ENCODE measurements at regions not wholly inside any gene's neighbourhood (a gene's known extent, or its start where the extent isn't known, plus 50 kb on each side); places are given as distances from the start of the nearest gene placed in this dataset.

DNA sequence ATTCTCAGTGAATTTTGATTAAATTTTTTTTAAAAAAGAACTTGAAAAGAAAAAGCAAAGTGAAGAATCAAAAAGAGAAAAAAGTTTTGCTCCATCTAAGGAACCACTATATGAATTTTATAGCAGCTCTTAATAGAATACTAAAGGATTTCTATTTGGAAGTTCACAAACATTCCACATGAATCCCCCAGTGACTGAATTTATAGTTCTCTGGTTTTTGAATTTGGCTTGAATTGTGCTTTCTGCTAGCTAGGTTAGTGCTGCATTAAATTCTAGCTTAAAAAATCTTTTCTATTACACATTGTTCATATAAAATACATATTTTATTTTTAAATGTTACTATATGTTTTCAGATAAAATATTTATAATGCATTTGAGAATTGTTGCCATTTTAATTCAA is 675.4 kb downstream of the RERGL start:
- TF ChIP-seq, protein P1, sequence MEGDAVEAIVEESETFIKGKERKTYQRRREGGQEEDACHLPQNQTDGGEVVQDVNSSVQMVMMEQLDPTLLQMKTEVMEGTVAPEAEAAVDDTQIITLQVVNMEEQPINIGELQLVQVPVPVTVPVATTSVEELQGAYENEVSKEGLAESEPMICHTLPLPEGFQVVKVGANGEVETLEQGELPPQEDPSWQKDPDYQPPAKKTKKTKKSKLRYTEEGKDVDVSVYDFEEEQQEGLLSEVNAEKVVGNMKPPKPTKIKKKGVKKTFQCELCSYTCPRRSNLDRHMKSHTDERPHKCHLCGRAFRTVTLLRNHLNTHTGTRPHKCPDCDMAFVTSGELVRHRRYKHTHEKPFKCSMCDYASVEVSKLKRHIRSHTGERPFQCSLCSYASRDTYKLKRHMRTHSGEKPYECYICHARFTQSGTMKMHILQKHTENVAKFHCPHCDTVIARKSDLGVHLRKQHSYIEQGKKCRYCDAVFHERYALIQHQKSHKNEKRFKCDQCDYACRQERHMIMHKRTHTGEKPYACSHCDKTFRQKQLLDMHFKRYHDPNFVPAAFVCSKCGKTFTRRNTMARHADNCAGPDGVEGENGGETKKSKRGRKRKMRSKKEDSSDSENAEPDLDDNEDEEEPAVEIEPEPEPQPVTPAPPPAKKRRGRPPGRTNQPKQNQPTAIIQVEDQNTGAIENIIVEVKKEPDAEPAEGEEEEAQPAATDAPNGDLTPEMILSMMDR (IDR thresholded peaks at IDR 0.05): no peak
- no peak for TF ChIP-seq EZH2 (IDR thresholded peaks at IDR 0.05; ENCODE audit: borderline replicate concordance, insufficient read depth, low read depth, low read length, poor library complexity, severe bottlenecking)
- H3K27me3 ChIP-seq (replicated peaks in 1 of 4; ENCODE audit: control extremely low read depth in 1 of 4, control insufficient read depth in 3 of 4, insufficient read depth in 4 of 4, low read length in 3 of 4): no peaks in the 10 kb centered on the region
- no peaks in the 10 kb centered on the region for H3K27me3 Mint-ChIP-seq
- ChIA-PET POLR2A (no interaction called here), CTCF (no interaction called here)
- no peaks in the 10 kb centered on the region for H3K79me2 ChIP-seq (ENCODE audit: control insufficient read depth, insufficient read depth, low read length)
- no peak overlapping the region for H3K9ac ChIP-seq (ENCODE audit: low read length)
- intact Hi-C loops (cut with micrococcal nuclease): no loop called here
- no peak overlapping the region for H3K4me3 ChIP-seq (ENCODE audit: control extremely low read depth in 1 of 5, extremely low read depth in 1 of 5, insufficient read depth in 1 of 5, low read depth in 2 of 5, low read length in 4 of 5)
- H3K4me3 Mint-ChIP-seq: no peak overlapping the region
- H3K36me3 ChIP-seq (replicated peaks in 1 of 2; ENCODE audit: control extremely low read depth in 1 of 2, control insufficient read depth in 1 of 2, extremely low read depth in 1 of 2, insufficient read depth in 2 of 2, low read length in 1 of 2): no peaks in the 10 kb centered on the region
- peaks cover 7% of the 10 kb centered on the region for H3K9me3 Mint-ChIP-seq (ENCODE audit: insufficient read depth)
- no peaks in the 10 kb centered on the region for H3K4me1 ChIP-seq (ENCODE audit: control insufficient read depth in 2 of 2, insufficient read depth in 2 of 2, low read length in 2 of 2)
- DNase-seq: no peak
- no peak for ATAC-seq (ENCODE audit: low read depth)
- no peak overlapping the region for H3K27ac Mint-ChIP-seq
- no peak overlapping the region for H2AFZ ChIP-seq (ENCODE audit: insufficient read depth, low read depth, low read length, poor library complexity, severe bottlenecking)
- H3K9me3 ChIP-seq (ENCODE audit: control extremely low read depth in 1 of 3, control insufficient read depth in 2 of 3, insufficient read depth in 1 of 3, low read length in 2 of 3): peaks cover 0 to 13% (median 3%) of the 10 kb centered on the region in 3 donors
- H3K27ac ChIP-seq (ENCODE audit: low read length in 2 of 2): no peak overlapping the region
- H4K20me1 ChIP-seq (ENCODE audit: control insufficient read depth, insufficient read depth, low read length, poor library complexity, severe bottlenecking): no peaks in the 10 kb centered on the region
- H3K4me1 Mint-ChIP-seq: no peaks in the 10 kb centered on the region
- H3K4me2 ChIP-seq (replicated peaks; ENCODE audit: low read depth, low read length, poor library complexity, severe bottlenecking): no peak overlapping the region

DNA sequence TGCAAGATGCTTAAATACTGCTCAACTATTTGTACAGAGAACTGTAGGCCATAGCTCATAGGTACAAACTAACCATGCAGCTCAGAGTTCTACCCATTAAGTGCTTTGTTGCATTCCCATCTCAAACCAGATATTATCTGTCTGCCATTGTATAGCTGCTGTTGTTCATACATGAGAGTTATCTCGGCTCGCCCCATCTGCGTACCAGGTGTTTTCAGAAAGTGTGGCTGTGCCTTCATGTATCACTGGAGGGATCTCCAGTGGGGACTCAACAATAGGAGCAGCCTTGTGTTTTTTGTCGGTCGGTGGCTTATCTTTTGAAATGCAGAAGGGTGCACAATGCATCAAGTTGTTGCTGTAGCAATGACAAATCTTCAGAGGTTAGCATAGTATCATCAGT is 678.3 kb downstream of the RERGL start:
- Histone ChIP-seq H3K79me2 (ENCODE audit: control insufficient read depth, insufficient read depth, low read length) (no peaks in the 10 kb centered on the region), H2AFZ (ENCODE audit: insufficient read depth, low read depth, low read length, poor library complexity, severe bottlenecking) (no peak overlapping the region), H3K9me3 (ENCODE audit: control extremely low read depth in 1 of 3, control insufficient read depth in 2 of 3, insufficient read depth in 1 of 3, low read length in 2 of 3) (peaks cover 0 to 9% (median 3%) of the 10 kb centered on the region in 3 donors), H3K27ac (ENCODE audit: low read length in 2 of 2) (no peak overlapping the region), H3K4me2 (replicated peaks; ENCODE audit: low read depth, low read length, poor library complexity, severe bottlenecking) (no peak overlapping the region), H3K4me3 (ENCODE audit: control extremely low read depth in 1 of 5, extremely low read depth in 1 of 5, insufficient read depth in 1 of 5, low read depth in 2 of 5, low read length in 4 of 5) (no peak overlapping the region), H3K36me3 (replicated peaks in 1 of 2; ENCODE audit: control extremely low read depth in 1 of 2, control insufficient read depth in 1 of 2, extremely low read depth in 1 of 2, insufficient read depth in 2 of 2, low read length in 1 of 2) (no peaks in the 10 kb centered on the region), H4K20me1 (ENCODE audit: control insufficient read depth, insufficient read depth, low read length, poor library complexity, severe bottlenecking) (no peaks in the 10 kb centered on the region), H3K9ac (ENCODE audit: low read length) (no peak overlapping the region), H3K27me3 (replicated peaks in 1 of 4; ENCODE audit: control extremely low read depth in 1 of 4, control insufficient read depth in 3 of 4, insufficient read depth in 4 of 4, low read length in 3 of 4) (no peaks in the 10 kb centered on the region), H3K4me1 (ENCODE audit: control insufficient read depth in 2 of 2, insufficient read depth in 2 of 2, low read length in 2 of 2) (no peaks in the 10 kb centered on the region)
- Mint-ChIP-seq H3K4me3 (no peak overlapping the region), H3K27me3 (no peaks in the 10 kb centered on the region), H3K9me3 (ENCODE audit: insufficient read depth) (peaks cover 4% of the 10 kb centered on the region), H3K27ac (no peak overlapping the region), H3K4me1 (no peaks in the 10 kb centered on the region)
- intact Hi-C loops (cut with micrococcal nuclease): no loop called here
- CTCF ChIA-PET: no interaction called here
- no peak for TF ChIP-seq EZH2 (IDR thresholded peaks at IDR 0.05; ENCODE audit: borderline replicate concordance, insufficient read depth, low read depth, low read length, poor library complexity, severe bottlenecking)
- TF ChIP-seq, protein P1 (IDR thresholded peaks at IDR 0.05): no peak
- POLR2A ChIA-PET: no interaction called here
- ATAC-seq (ENCODE audit: low read depth) (no peak), DNase-seq (no peak)
- 96% methylated on average over 5 of the region's 5 CpGs for WGBS (ENCODE audit: insufficient coverage)

Measured in B cell (primary cell).